Liver (tissue), 8 donors: ENCODE measurements at regions not wholly inside any gene's neighbourhood (a gene's known extent, or its start where the extent isn't known, plus 50 kb on each side); places are given as distances from the start of the nearest gene placed in this dataset.

Source experiments
- DNase-seq: peaks from one replicate; pipeline ENCODE4 v3.0.0-alpha.2; 2017; ENCODE audit warnings: low spot score
- H3K27ac ChIP-seq, 2 donors: one replicate each; pipeline ENCODE4 v1.7.0; 2013; ENCODE audit warnings: inconsistent platforms in 2 of 2, low read length in 2 of 2, control low read depth in 1 of 2, low read depth in 1 of 2, mild to moderate bottlenecking in 1 of 2
- H3K27me3 ChIP-seq, 4 donors: one replicate each; pipeline versions ENCODE4 v1.6.1 to v1.7.0; 2013; ENCODE audit warnings: low read length in 3 of 4, inconsistent platforms in 1 of 4, mild to moderate bottlenecking in 1 of 4, moderate library complexity in 1 of 4; ENCODE audit not compliant: control insufficient read depth in 4 of 4, insufficient read depth in 4 of 4
- H3K36me3 ChIP-seq, 4 donors: one replicate each; pipeline versions ENCODE4 v1.6.1 to v1.7.0; 2013; ENCODE audit warnings: low read length in 3 of 4, mild to moderate bottlenecking in 3 of 4, low read depth in 1 of 4, moderate library complexity in 1 of 4; ENCODE audit not compliant: control insufficient read depth in 4 of 4, insufficient read depth in 3 of 4
- H3K4me1 ChIP-seq, 4 donors: one replicate each; pipeline versions ENCODE4 v1.6.1 to v1.7.0; 2013; ENCODE audit warnings: low read length in 3 of 4, mild to moderate bottlenecking in 3 of 4, moderate library complexity in 1 of 4; ENCODE audit not compliant: control insufficient read depth in 4 of 4, insufficient read depth in 4 of 4
- H3K4me3 ChIP-seq, 3 donors: one replicate each; pipeline versions ENCODE4 v1.6.1 to v1.7.0; 2013; ENCODE audit warnings: low read length in 3 of 3, control low read depth in 1 of 3, low read depth in 1 of 3, mild to moderate bottlenecking in 1 of 3
- H3K9ac ChIP-seq, 2 donors: one replicate each; pipeline ENCODE4 v1.7.0; 2013; ENCODE audit warnings: low read length in 2 of 2, mild to moderate bottlenecking in 2 of 2, moderate library complexity in 2 of 2, control low read depth in 1 of 2, low read depth in 1 of 2
- H3K9me3 ChIP-seq, 4 donors: one replicate each; pipeline versions ENCODE4 v1.6.1 to v1.7.0; 2013; ENCODE audit warnings: low read length in 3 of 4; ENCODE audit not compliant: control insufficient read depth in 4 of 4
- EGR1 ChIP-seq, 2 donors: IDR thresholded peaks; 2 replicates each; pipeline ENCODE4 v1.6.1; 2016 to 2018; ENCODE audit warnings: antibody characterized with exemption in 2 of 2, low read depth in 2 of 2
- FOXA1 ChIP-seq: IDR thresholded peaks from 2 replicates; pipeline ENCODE4 v1.6.1; 2016; ENCODE audit warnings: antibody characterized with exemption
- FOXA2 ChIP-seq: IDR thresholded peaks from 2 replicates; pipeline ENCODE4 v1.6.1; 2016; ENCODE audit warnings: antibody characterized with exemption
- HNF4A ChIP-seq, 2 donors: conservative IDR thresholded peaks; 2 replicates each; pipeline ENCODE4 v1.6.1; 2016; ENCODE audit warnings: antibody characterized with exemption in 2 of 2, mild to moderate bottlenecking in 2 of 2
- HNF4G ChIP-seq: IDR thresholded peaks from 2 replicates; pipeline ENCODE4 v1.6.1; 2016; ENCODE audit warnings: antibody characterized with exemption
- JUND ChIP-seq, 2 donors: IDR thresholded peaks; 2 replicates each; pipeline ENCODE4 v1.6.1; 2016; ENCODE audit warnings: antibody characterized with exemption in 2 of 2
- MAX ChIP-seq: IDR thresholded peaks from 2 replicates; pipeline ENCODE4 v1.6.1; 2016; ENCODE audit warnings: antibody characterized with exemption
- NR2F2 ChIP-seq: IDR thresholded peaks from 2 replicates; pipeline ENCODE4 v1.6.1; 2016; ENCODE audit warnings: antibody characterized with exemption
- RAD21 ChIP-seq, 2 donors: IDR thresholded peaks; 2 replicates each; pipeline ENCODE4 v1.6.1; 2016; ENCODE audit warnings: antibody characterized with exemption in 2 of 2, mild to moderate bottlenecking in 2 of 2
- REST ChIP-seq: IDR thresholded peaks from 2 replicates; pipeline ENCODE4 v1.6.1; 2016; ENCODE audit warnings: antibody characterized with exemption, mild to moderate bottlenecking
- RXRA ChIP-seq, 2 donors: IDR thresholded peaks; 2 replicates each; pipeline ENCODE4 v1.6.1; 2017 to 2018; ENCODE audit warnings: antibody characterized with exemption in 2 of 2, mild to moderate bottlenecking in 1 of 2
- SP1 ChIP-seq: IDR thresholded peaks from 2 replicates; pipeline ENCODE4 v1.6.1; 2018; ENCODE audit warnings: antibody characterized with exemption, mild to moderate bottlenecking
- TAF1 ChIP-seq: conservative IDR thresholded peaks from 2 replicates; pipeline ENCODE4 v1.6.1; 2016; ENCODE audit warnings: antibody characterized with exemption, mild to moderate bottlenecking
- YY1 ChIP-seq: IDR thresholded peaks from 2 replicates; pipeline ENCODE4 v1.6.1; 2016; ENCODE audit warnings: antibody characterized with exemption, mild to moderate bottlenecking
- WGBS: extraction: QIAGEN DNeasy Blood & Tissue Kit; methylation state at CpG from one replicate; pipeline ENCODE4 v1.1.7; 2013; 5-methylcytosine and 5-hydroxymethylcytosine counted together
- TF ChIP-seq, protein P1 (sequence below): IDR thresholded peaks from 2 replicates; pipeline ENCODE4 v1.6.1; 2016; ENCODE audit warnings: antibody characterized with exemption
- TF ChIP-seq, protein P2 (sequence below): fragments of 150-350 bp; IDR thresholded peaks from 2 replicates; pipeline ENCODE4 v1.5.1; 2017; ENCODE audit warnings: improper control_type of control experiment, low read depth, low read length; ENCODE audit not compliant: missing input control
- TF ChIP-seq, protein P3 (sequence below): IDR thresholded peaks from 2 replicates; pipeline ENCODE4 v1.6.1; 2016; ENCODE audit warnings: antibody characterized with exemption
- donor health status: healthy.
- donor health status: healthy.
- donor health status: healthy.
- donor health status: healthy.
- donor health status: healthy.

DNA sequence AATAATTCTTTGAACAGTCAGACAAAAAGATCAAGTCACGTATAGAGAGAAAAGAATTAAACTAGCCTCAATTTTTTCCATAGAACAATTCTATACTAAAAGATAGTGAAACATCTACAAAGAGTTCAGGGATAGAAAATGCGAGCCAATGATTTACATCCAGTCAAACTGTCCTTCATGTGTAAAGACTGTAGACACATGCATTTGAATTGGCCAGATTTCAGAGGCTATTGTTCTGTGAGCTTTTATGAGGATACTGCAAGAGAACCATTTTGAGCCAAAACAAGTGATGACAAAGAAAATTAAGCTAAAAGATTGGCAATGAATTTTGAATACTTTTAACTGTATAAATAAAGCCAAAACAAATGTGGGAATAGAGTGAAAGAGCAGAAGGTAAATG, 1230.3 kb downstream of the RPA4 start:
- no peaks in the 10 kb centered on the region for H3K9me3 ChIP-seq
- H3K36me3 ChIP-seq: no peaks in the 10 kb centered on the region
- H3K4me1 ChIP-seq: no peaks in the 10 kb centered on the region
- DNase-seq: no peak
- H3K27me3 ChIP-seq: no peaks in the 10 kb centered on the region
- no peak overlapping the region for H3K4me3 ChIP-seq
- no peak overlapping the region for H3K9ac ChIP-seq
- no peak for TF ChIP-seq MAX
- TF ChIP-seq, protein P1, sequence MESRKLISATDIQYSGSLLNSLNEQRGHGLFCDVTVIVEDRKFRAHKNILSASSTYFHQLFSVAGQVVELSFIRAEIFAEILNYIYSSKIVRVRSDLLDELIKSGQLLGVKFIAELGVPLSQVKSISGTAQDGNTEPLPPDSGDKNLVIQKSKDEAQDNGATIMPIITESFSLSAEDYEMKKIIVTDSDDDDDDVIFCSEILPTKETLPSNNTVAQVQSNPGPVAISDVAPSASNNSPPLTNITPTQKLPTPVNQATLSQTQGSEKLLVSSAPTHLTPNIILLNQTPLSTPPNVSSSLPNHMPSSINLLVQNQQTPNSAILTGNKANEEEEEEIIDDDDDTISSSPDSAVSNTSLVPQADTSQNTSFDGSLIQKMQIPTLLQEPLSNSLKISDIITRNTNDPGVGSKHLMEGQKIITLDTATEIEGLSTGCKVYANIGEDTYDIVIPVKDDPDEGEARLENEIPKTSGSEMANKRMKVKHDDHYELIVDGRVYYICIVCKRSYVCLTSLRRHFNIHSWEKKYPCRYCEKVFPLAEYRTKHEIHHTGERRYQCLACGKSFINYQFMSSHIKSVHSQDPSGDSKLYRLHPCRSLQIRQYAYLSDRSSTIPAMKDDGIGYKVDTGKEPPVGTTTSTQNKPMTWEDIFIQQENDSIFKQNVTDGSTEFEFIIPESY: no peak
- no peak for TF ChIP-seq EGR1 (IDR thresholded peaks at IDR 0.05; ENCODE audit: low read depth in 2 of 2)
- TF ChIP-seq NR2F2: no peak
- TF ChIP-seq JUND (IDR thresholded peaks at IDR 0.05): no peak
- no peak for TF ChIP-seq YY1
- no peak for TF ChIP-seq FOXA1
- no peak for TF ChIP-seq RAD21 (IDR thresholded peaks at IDR 0.05)
- TF ChIP-seq FOXA2: no peak
- TF ChIP-seq, protein P2, sequence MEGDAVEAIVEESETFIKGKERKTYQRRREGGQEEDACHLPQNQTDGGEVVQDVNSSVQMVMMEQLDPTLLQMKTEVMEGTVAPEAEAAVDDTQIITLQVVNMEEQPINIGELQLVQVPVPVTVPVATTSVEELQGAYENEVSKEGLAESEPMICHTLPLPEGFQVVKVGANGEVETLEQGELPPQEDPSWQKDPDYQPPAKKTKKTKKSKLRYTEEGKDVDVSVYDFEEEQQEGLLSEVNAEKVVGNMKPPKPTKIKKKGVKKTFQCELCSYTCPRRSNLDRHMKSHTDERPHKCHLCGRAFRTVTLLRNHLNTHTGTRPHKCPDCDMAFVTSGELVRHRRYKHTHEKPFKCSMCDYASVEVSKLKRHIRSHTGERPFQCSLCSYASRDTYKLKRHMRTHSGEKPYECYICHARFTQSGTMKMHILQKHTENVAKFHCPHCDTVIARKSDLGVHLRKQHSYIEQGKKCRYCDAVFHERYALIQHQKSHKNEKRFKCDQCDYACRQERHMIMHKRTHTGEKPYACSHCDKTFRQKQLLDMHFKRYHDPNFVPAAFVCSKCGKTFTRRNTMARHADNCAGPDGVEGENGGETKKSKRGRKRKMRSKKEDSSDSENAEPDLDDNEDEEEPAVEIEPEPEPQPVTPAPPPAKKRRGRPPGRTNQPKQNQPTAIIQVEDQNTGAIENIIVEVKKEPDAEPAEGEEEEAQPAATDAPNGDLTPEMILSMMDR: no peak
- no peak overlapping the region for H3K27ac ChIP-seq
- WGBS: 76% methylated on average over 2 of the region's 2 CpGs

DNA sequence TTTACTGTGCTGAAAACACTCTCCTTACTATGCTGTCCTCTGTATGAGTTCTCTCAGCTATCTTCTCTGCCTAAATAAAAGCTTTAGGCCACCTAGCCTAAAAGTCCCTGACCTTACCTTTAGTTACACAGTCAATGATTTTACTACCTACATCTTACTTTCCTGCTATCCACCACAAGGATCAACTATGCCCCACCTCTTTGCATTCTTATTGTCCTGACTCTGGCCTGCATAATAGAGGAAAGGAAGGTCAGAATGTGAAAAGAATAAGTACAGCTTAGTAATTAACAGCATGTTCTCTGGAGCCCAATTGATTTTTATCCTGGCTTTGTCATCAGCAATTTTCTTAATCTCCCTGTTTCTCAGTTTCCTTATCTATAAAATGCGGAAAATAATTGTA, 1257.8 kb downstream of the RPA4 start:
- H3K9me3 ChIP-seq: no peaks in the 10 kb centered on the region
- WGBS: 80% methylated on average over 1 of the region's 1 CpG
- no peaks in the 10 kb centered on the region for H3K36me3 ChIP-seq
- H3K4me1 ChIP-seq: no peaks in the 10 kb centered on the region
- no peak for DNase-seq
- H3K9ac ChIP-seq: no peak overlapping the region
- TF ChIP-seq FOXA1 (no peak), RAD21 (IDR thresholded peaks at IDR 0.05) (no peak), TAF1 (no peak), JUND (IDR thresholded peaks at IDR 0.05) (no peak), SP1 (no peak), MAX (no peak), NR2F2 (no peak), RXRA (IDR thresholded peaks at IDR 0.05) (no peak), REST (no peak), HNF4G (no peak), FOXA2 (no peak), HNF4A (conservative IDR thresholded peaks at IDR 0.05) (no peak), YY1 (no peak)
- TF ChIP-seq, protein P3, sequence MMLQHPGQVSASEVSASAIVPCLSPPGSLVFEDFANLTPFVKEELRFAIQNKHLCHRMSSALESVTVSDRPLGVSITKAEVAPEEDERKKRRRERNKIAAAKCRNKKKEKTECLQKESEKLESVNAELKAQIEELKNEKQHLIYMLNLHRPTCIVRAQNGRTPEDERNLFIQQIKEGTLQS: no peak
- H3K4me3 ChIP-seq: no peak overlapping the region
- no peak overlapping the region for H3K27ac ChIP-seq
- H3K27me3 ChIP-seq: no peaks in the 10 kb centered on the region
